ENCODE measurements at regions not wholly inside any gene's neighbourhood (a gene's known extent, or its start where the extent isn't known, plus 50 kb on each side); places are given as distances from the start of the nearest gene placed in this dataset.

GRCh38 chr1:30479575-30479974, 243.8 kb downstream of the MATN1 start:
- TF ChIP-seq CTCF (IDR thresholded peaks at IDR 0.05; ENCODE audit: control extremely low read depth, extremely low read depth) = no peak
- H3K27ac ChIP-seq (ENCODE audit: low read depth in 1 of 2, low read length in 1 of 2) = no peak overlapping the region
- no peak overlapping the region for H3K4me3 ChIP-seq
- no peaks in the 10 kb centered on the region for H3K36me3 ChIP-seq (ENCODE audit: control insufficient read depth in 4 of 4, insufficient read depth in 4 of 4, low read length in 4 of 4)
- DNase-seq (no peak), ATAC-seq (ENCODE audit: insufficient read depth, low FRiP score) (no peak)
- no peak overlapping the region for H3K9ac ChIP-seq (ENCODE audit: insufficient read depth in 1 of 2, low read length in 2 of 2)
- no peaks in the 10 kb centered on the region for H3K4me1 ChIP-seq (ENCODE audit: control insufficient read depth in 5 of 5, insufficient read depth in 5 of 5, low read length in 5 of 5)
- peaks cover 0 to 3% (median 0%) of the 10 kb centered on the region in 3 donors for H3K27me3 ChIP-seq (ENCODE audit: control insufficient read depth in 3 of 3, insufficient read depth in 3 of 3, low read length in 2 of 3)
- 79 to 84% methylated on average over 7 of the region's 7 CpGs for WGBS, 2 donors
- peaks cover 0 to 43% (median 16%) of the 10 kb centered on the region in 4 donors for H3K9me3 ChIP-seq (ENCODE audit: control insufficient read depth in 4 of 4, insufficient read depth in 3 of 4, low read length in 3 of 4)

GRCh38 chr1:30478799-30479563, 244.4 kb downstream of the MATN1 start:
- no peak overlapping the region for H3K4me3 ChIP-seq
- WGBS, 2 donors = 83% methylated on average over 10 to 12 of the region's 13 CpGs
- no peak overlapping the region for H3K27ac ChIP-seq (ENCODE audit: low read depth in 1 of 2, low read length in 1 of 2)
- H3K27me3 ChIP-seq (ENCODE audit: control insufficient read depth in 3 of 3, insufficient read depth in 3 of 3, low read length in 2 of 3) = peaks cover 0 to 3% (median 0%) of the 10 kb centered on the region in 3 donors
- peaks cover 0 to 39% (median 16%) of the 10 kb centered on the region in 4 donors for H3K9me3 ChIP-seq (ENCODE audit: control insufficient read depth in 4 of 4, insufficient read depth in 3 of 4, low read length in 3 of 4)
- TF ChIP-seq CTCF (IDR thresholded peaks at IDR 0.05; ENCODE audit: control extremely low read depth, extremely low read depth) = no peak
- H3K4me1 ChIP-seq (ENCODE audit: control insufficient read depth in 5 of 5, insufficient read depth in 5 of 5, low read length in 5 of 5) = no peaks in the 10 kb centered on the region
- H3K36me3 ChIP-seq (ENCODE audit: control insufficient read depth in 4 of 4, insufficient read depth in 4 of 4, low read length in 4 of 4) = no peaks in the 10 kb centered on the region
- ATAC-seq (ENCODE audit: insufficient read depth, low FRiP score) = no peak
- H3K9ac ChIP-seq (ENCODE audit: insufficient read depth in 1 of 2, low read length in 2 of 2) = no peak overlapping the region
- DNase-seq = no peak

- H3K27ac ChIP-seq (ENCODE audit: low read depth in 1 of 2, low read length in 1 of 2) = no peak overlapping the region
- H3K4me3 ChIP-seq = no peak overlapping the region
- no peaks in the 10 kb centered on the region for H3K4me1 ChIP-seq (ENCODE audit: control insufficient read depth in 5 of 5, insufficient read depth in 5 of 5, low read length in 5 of 5)
- 88 to 90% methylated on average over 6 of the region's 6 CpGs for WGBS, 2 donors
- no peak for ATAC-seq (ENCODE audit: insufficient read depth, low FRiP score)
- peaks cover 0 to 32% (median 14%) of the 10 kb centered on the region in 4 donors for H3K9me3 ChIP-seq (ENCODE audit: control insufficient read depth in 4 of 4, insufficient read depth in 3 of 4, low read length in 3 of 4)
- TF ChIP-seq CTCF (IDR thresholded peaks at IDR 0.05; ENCODE audit: control extremely low read depth, extremely low read depth) = no peak
- peaks cover 0 to 3% (median 0%) of the 10 kb centered on the region in 3 donors for H3K27me3 ChIP-seq (ENCODE audit: control insufficient read depth in 3 of 3, insufficient read depth in 3 of 3, low read length in 2 of 3)
- no peaks in the 10 kb centered on the region for H3K36me3 ChIP-seq (ENCODE audit: control insufficient read depth in 4 of 4, insufficient read depth in 4 of 4, low read length in 4 of 4)
- no peak overlapping the region for H3K9ac ChIP-seq (ENCODE audit: insufficient read depth in 1 of 2, low read length in 2 of 2)
- no peak for DNase-seq
These were observed 245.1 kb downstream of the MATN1 start for GRCh38 chr1:30478283-30478682.
